DOHH2 (cell line): ENCODE measurements at regions not wholly inside any gene's neighbourhood (a gene's known extent, or its start where the extent isn't known, plus 50 kb on each side); places are given as distances from the start of the nearest gene placed in this dataset.

Experiments used
- H3F3A ChIP-seq: fragments of 200-600 bp; sonication (generic), shearing (Covaris generic); 2 replicates; pipeline ENCODE4 v1.6.0; 2016; ENCODE audit warnings: antibody characterized with exemption, mild to moderate bottlenecking; ENCODE audit not compliant: control insufficient read depth, insufficient read depth
- H3K27ac ChIP-seq: fragments of 200-600 bp; sonication (generic); 2 replicates; pipeline ENCODE4 v1.5.1; 2014; ENCODE audit warnings: low read depth, mild to moderate bottlenecking, low read length, moderate library complexity
- H3K27me3 ChIP-seq: fragments of 200-600 bp; sonication (generic); 2 replicates; pipeline ENCODE4 v1.6.1; 2014; ENCODE audit warnings: mild to moderate bottlenecking, low read length, mixed read lengths; ENCODE audit not compliant: control insufficient read depth
- H3K36me3 ChIP-seq: fragments of 200-600 bp; sonication (generic); 2 replicates; pipeline ENCODE4 v1.6.1; 2014; ENCODE audit warnings: mild to moderate bottlenecking, low read length, moderate library complexity, mixed read lengths; ENCODE audit not compliant: control insufficient read depth
- H3K4me1 ChIP-seq: fragments of 200-600 bp; sonication (generic); 2 replicates; pipeline ENCODE4 v1.6.1; 2014; ENCODE audit warnings: mild to moderate bottlenecking, low read length, mixed read lengths; ENCODE audit not compliant: control insufficient read depth
- H3K4me2 ChIP-seq: fragments of 200-600 bp; sonication (generic); 2 replicates; pipeline ENCODE4 v1.6.0; 2014; ENCODE audit warnings: mild to moderate bottlenecking, low read length, moderate library complexity
- H3K4me3 ChIP-seq: fragments of 200-600 bp; sonication (generic); 2 replicates; pipeline ENCODE4 v1.5.1; 2014; ENCODE audit warnings: mild to moderate bottlenecking, low read length, mixed read lengths
- H3K79me2 ChIP-seq: fragments of 200-600 bp; sonication (generic); 2 replicates; pipeline ENCODE4 v1.6.1; 2014; ENCODE audit warnings: mild to moderate bottlenecking, low read length, mixed read lengths; ENCODE audit not compliant: control insufficient read depth
- H3K9me2 ChIP-seq: fragments of 200-600 bp; sonication (generic); replicated peaks from 2 replicates; pipeline ENCODE4 v1.6.1; 2014; ENCODE audit warnings: mild to moderate bottlenecking, low read length, mixed read lengths; ENCODE audit not compliant: control insufficient read depth
- H3K9me3 ChIP-seq: fragments of 200-600 bp; sonication (generic); 2 replicates; pipeline ENCODE4 v1.6.1; 2014; ENCODE audit warnings: antibody characterized with exemption, low read length, mixed read lengths; ENCODE audit not compliant: control insufficient read depth, insufficient read depth
- H4K20me1 ChIP-seq: fragments of 200-600 bp; sonication (generic); 2 replicates; pipeline ENCODE4 v1.6.0; 2014; ENCODE audit warnings: low read depth, mild to moderate bottlenecking, antibody characterized with exemption, low read length, moderate library complexity; ENCODE audit not compliant: control insufficient read depth, insufficient read depth
- CTCF ChIP-seq: fragments of 200-600 bp; sonication (generic); IDR thresholded peaks from one replicate; pipeline ENCODE4 v1.5.1; 2014; ENCODE audit warnings: antibody characterized with exemption, mild to moderate bottlenecking, low read depth, low read length; ENCODE audit not compliant: poor library complexity, severe bottlenecking
- EZH2phosphoT487 ChIP-seq: fragments of 200-600 bp; sonication (generic); IDR thresholded peaks from 2 replicates; pipeline ENCODE4 v1.6.1; 2017; ENCODE audit warnings: borderline replicate concordance, mild to moderate bottlenecking, antibody characterized with exemption, low read length, moderate library complexity, mixed read lengths

GRCh38 chr3:72487078-72487765 is 361.0 kb downstream of the SHQ1 start:
- Histone ChIP-seq H4K20me1 (no peaks in the 10 kb centered on the region), H3K4me1 (peaks cover 15% of the 10 kb centered on the region), H3K27ac (no peak overlapping the region), H3K79me2 (no peaks in the 10 kb centered on the region), H3K9me2 (no peaks in the 10 kb centered on the region), H3K4me2 (no peak overlapping the region), H3K36me3 (no peaks in the 10 kb centered on the region), H3K27me3 (peaks cover 41% of the 10 kb centered on the region), H3K4me3 (no peak overlapping the region), H3K9me3 (no peaks in the 10 kb centered on the region), H3F3A (no peaks in the 10 kb centered on the region)
- TF ChIP-seq EZH2phosphoT487 (no peak), CTCF (no peak)

GRCh38 chr3:72485641-72486040 is 362.6 kb downstream of the SHQ1 start:
- H3K9me2 ChIP-seq, result no peaks in the 10 kb centered on the region
- no peaks in the 10 kb centered on the region for H4K20me1 ChIP-seq
- no peak overlapping the region for H3K4me2 ChIP-seq
- TF ChIP-seq CTCF (no peak), EZH2phosphoT487 (no peak)
- H3K27me3 ChIP-seq, result peaks cover 51% of the 10 kb centered on the region
- no peak overlapping the region for H3K4me3 ChIP-seq
- H3K27ac ChIP-seq, result no peak overlapping the region
- H3K36me3 ChIP-seq, result no peaks in the 10 kb centered on the region
- H3K4me1 ChIP-seq, result peaks cover 11% of the 10 kb centered on the region
- no peaks in the 10 kb centered on the region for H3F3A ChIP-seq
- H3K9me3 ChIP-seq, result no peaks in the 10 kb centered on the region
- no peaks in the 10 kb centered on the region for H3K79me2 ChIP-seq

- no peaks in the 10 kb centered on the region for H3K79me2 ChIP-seq
- no peaks in the 10 kb centered on the region for H3K36me3 ChIP-seq
- no peak overlapping the region for H3K4me2 ChIP-seq
- H3K27ac ChIP-seq, result no peak overlapping the region
- H3K9me3 ChIP-seq, result no peaks in the 10 kb centered on the region
- TF ChIP-seq EZH2phosphoT487, result no peak
- no peak for TF ChIP-seq CTCF
- peaks cover 42% of the 10 kb centered on the region for H3K27me3 ChIP-seq
- H3F3A ChIP-seq, result no peaks in the 10 kb centered on the region
- H3K9me2 ChIP-seq, result no peaks in the 10 kb centered on the region
- peaks cover 8% of the 10 kb centered on the region for H3K4me1 ChIP-seq
- H4K20me1 ChIP-seq, result no peaks in the 10 kb centered on the region
- H3K4me3 ChIP-seq, result no peak overlapping the region
These were observed 364.6 kb downstream of the SHQ1 start for GRCh38 chr3:72483554-72484104.
